ENCODE measurements at regions not wholly inside any gene's neighbourhood (a gene's known extent, or its start where the extent isn't known, plus 50 kb on each side); places are given as distances from the start of the nearest gene placed in this dataset.
"Not testable (repeated sequence)": the region's sequence is repeated elsewhere in the genome, so short reads cannot be mapped to it uniquely, and the experiment has no call there.

DNA sequence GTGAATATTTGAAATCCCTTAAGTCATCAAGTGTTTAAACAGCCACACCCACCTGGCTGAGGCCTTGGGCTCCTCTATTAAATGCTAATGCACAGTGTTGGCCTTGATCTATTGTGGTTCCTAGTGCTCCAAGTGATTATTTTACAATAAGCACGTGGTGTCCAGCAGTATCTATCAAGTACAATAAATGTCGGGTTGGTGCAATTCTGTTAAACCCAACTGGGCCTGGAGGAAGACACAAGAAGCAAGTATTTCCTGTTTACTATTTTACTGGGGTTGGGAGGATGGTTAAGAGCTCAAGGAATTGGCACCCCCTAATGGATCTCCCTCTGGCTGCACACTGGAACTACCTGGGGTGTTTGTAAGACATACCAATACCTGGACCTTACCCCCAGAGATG, 72.1 kb upstream of the HNF1B start:
- TF ChIP-seq, protein P1, sequence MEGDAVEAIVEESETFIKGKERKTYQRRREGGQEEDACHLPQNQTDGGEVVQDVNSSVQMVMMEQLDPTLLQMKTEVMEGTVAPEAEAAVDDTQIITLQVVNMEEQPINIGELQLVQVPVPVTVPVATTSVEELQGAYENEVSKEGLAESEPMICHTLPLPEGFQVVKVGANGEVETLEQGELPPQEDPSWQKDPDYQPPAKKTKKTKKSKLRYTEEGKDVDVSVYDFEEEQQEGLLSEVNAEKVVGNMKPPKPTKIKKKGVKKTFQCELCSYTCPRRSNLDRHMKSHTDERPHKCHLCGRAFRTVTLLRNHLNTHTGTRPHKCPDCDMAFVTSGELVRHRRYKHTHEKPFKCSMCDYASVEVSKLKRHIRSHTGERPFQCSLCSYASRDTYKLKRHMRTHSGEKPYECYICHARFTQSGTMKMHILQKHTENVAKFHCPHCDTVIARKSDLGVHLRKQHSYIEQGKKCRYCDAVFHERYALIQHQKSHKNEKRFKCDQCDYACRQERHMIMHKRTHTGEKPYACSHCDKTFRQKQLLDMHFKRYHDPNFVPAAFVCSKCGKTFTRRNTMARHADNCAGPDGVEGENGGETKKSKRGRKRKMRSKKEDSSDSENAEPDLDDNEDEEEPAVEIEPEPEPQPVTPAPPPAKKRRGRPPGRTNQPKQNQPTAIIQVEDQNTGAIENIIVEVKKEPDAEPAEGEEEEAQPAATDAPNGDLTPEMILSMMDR (conservative IDR thresholded peaks at IDR 0.05; ENCODE audit: low read depth) = no peak
- no peak overlapping the region for H3K27ac ChIP-seq
- no peak for DNase-seq (ENCODE audit: low spot score)
- POLR2A ChIA-PET (ENCODE audit: low non-redundant PET) = no interaction called here
- CTCF ChIA-PET = interaction anchor here (0.6 to 1.3 kb wide), 6 partner anchors 48 to 1835 kb away, joined by 3 to 9 read pairs (median 5); no protein-coding TSS in a partner anchor

DNA sequence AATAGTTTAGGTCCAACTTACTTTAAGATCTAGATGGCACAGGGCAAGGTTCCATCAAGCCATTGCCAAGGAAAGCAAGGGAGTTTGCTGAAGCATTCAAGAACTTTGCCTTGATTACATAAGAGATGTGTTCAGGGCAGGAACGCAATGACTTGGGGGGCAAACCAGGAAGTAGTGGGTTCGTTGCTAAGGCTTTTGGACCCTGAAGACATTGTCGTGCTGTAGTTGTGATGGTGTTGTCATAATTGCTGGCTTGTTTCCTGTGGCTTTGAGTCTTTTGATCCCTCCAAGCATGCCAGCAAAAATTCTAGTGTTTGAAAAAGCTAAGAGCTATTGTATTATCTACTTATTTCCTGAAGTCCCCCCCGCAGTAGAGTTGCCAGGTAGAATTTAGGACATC, 70.7 kb upstream of the HNF1B start:
- no peak overlapping the region for H3K27ac ChIP-seq
- ChIA-PET CTCF (interaction anchor here (0.6 to 0.7 kb wide), 2 partner anchors 24 to 401 kb away, joined by 4 to 5 read pairs; no protein-coding TSS in a partner anchor), POLR2A (ENCODE audit: low non-redundant PET) (no interaction called here)
- TF ChIP-seq, protein P1 (conservative IDR thresholded peaks at IDR 0.05; ENCODE audit: low read depth) = no peak
- DNase-seq (ENCODE audit: low spot score) = no peak

DNA sequence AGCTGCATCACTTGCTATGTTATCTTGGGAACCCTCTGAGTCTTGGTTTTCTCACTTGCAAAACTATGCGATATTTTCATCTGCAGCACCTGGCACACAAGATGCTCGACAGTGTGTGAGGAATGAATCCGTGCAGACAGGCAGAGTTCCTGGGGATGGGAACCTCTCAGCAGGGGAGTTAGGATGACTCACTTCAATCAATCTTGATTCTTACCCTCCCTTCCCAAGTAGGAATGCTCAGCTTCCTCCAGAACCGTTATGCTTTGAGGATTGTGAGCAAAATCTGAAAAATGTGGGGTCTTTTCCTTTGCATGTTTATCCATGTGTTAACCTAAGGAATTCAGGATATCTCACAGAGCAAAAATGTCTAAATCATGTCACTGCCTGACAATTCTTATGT, 68.9 kb upstream of the HNF1B start:
- peak overlapping the region; percentile 57; the same call in 1 of the 2 replicates for H3K27ac ChIP-seq
- no peak for DNase-seq (ENCODE audit: low spot score)
- CTCF ChIA-PET = no interaction called here

DNA sequence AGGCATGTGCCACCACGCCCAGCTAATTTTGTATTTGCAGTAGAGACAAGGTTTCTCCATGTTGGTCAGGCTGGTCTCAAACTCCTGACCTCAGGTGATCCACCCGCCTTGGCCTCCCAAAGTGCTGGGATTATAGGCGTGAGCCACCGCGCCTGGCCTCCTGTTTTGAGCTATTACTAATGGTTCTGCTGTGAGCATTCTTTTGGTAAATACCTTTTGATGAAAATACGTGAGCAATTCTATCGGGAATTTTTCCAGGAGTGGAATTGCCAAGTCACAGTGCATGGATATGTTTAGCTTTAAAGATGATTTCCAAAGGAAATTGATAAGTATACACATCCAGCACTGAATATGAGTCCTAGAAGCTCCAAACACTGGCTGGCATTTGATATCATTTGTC, 64.0 kb upstream of the HNF1B start:
- POLR2A ChIA-PET (ENCODE audit: low non-redundant PET); CTCF ChIA-PET; DNase-seq (ENCODE audit: low spot score); H3K27ac ChIP-seq: not testable (repeated sequence)

More for the DNA sequence above, 68.9 kb upstream of the HNF1B start:
- TF ChIP-seq, protein P1 (conservative IDR thresholded peaks at IDR 0.05; ENCODE audit: low read depth) = no peak
- POLR2A ChIA-PET (ENCODE audit: low non-redundant PET) = no interaction called here

DNA sequence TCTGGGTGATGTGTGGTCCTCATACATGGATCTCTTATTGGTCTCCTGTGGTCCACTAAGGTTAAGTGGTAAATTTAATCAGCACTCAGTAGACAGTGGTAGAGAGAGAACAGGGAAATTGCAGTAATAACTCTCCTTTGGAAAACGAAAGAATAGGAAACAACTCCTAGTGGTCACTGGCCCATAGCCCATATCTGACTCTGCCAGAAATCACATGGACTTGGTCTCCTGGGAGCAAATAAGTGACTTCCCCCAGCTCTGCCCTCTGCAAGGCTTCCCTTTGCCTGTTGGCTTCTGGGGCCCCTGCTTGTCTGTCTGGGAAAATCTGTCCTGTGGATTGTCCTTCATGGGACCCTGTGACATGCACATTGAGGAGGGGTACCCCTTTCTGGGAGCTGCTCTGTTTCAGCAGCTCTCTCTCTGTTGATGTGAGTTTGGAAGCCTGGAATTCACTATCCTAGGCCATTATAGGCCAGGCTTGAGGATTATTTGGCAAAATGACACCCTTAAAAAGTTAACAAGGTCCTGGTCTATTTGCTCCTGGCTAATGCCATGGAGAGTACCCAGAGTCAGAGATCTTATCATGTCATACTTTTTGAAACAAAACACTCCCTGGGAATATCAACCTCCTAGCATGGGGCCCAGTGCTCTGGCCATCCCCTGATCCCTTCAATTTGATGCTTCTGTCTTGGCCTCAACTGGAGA, 58.0 kb upstream of the HNF1B start:
- TF ChIP-seq, protein P1 (conservative IDR thresholded peaks at IDR 0.05; ENCODE audit: low read depth) = no peak
- CTCF ChIA-PET = no interaction called here
- H3K27ac ChIP-seq = no peak overlapping the region
- no peak for DNase-seq (ENCODE audit: low spot score)
- POLR2A ChIA-PET (ENCODE audit: low non-redundant PET) = no interaction called here

DNA sequence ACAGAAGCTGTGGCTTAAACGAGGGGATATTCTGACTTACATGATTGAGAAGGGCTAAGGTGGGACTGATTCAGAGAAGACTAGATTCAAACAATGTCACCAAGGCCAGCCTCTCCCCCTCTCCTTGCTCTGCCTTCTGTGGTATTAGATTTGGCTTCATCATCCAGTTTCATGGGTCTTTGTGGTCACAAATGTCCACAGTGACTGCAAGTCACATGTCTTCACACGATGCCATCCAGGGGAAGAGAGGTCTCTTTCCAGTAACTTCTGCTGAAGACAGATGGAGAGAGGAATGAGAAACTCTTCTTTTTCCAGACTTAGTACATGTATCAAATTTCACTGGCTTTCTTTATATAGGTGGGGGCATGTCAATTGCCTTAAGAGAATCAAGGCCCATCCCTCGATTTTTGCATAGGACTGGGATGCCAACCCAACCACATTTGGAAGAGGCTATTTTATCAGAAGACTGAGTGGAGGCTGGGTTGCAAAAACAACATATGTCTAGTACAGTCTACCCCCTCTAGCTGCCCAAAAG, 57.3 kb upstream of the HNF1B start:
- ChIA-PET CTCF (interaction anchor here (0.6 kb wide), 1 partner anchor 10 kb away, joined by 3 read pairs; no protein-coding TSS in a partner anchor), POLR2A (ENCODE audit: low non-redundant PET) (no interaction called here)
- no peak overlapping the region for H3K27ac ChIP-seq
- TF ChIP-seq, protein P1 (conservative IDR thresholded peaks at IDR 0.05; ENCODE audit: low read depth) = no peak
- no peak for DNase-seq (ENCODE audit: low spot score)

DNA sequence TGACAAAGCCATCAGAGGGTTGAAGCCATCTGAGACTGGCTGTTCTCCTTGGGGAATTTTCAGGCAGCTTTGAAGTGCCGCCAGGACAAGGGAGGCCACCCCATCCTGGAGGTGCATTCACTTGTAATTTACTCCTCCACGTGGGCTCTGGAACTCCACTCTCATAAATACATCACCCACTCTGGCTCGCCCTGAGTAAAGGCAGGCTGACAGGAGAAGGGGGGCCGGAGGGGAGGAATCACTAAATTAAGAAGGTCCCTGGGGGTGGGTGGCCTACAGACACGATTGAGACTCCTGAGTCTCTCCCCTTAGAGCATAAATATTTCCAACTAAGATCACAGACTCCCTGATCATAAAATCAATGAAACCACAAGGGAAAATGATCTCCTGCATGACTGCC, 56.3 kb upstream of the HNF1B start:
- ChIA-PET POLR2A (ENCODE audit: low non-redundant PET) (no interaction called here), CTCF (interaction anchor here (0.6 kb wide), 1 partner anchor 9 kb away, joined by 3 read pairs; no protein-coding TSS in a partner anchor)
- no peak for DNase-seq (ENCODE audit: low spot score)
- H3K27ac ChIP-seq = no peak overlapping the region
- TF ChIP-seq, protein P1 (conservative IDR thresholded peaks at IDR 0.05; ENCODE audit: low read depth) = no peak

Data from RWPE1 (cell line).